ENCODE measurements at regions not wholly inside any gene's neighbourhood (a gene's known extent, or its start where the extent isn't known, plus 50 kb on each side); places are given as distances from the start of the nearest gene placed in this dataset.

DNA sequence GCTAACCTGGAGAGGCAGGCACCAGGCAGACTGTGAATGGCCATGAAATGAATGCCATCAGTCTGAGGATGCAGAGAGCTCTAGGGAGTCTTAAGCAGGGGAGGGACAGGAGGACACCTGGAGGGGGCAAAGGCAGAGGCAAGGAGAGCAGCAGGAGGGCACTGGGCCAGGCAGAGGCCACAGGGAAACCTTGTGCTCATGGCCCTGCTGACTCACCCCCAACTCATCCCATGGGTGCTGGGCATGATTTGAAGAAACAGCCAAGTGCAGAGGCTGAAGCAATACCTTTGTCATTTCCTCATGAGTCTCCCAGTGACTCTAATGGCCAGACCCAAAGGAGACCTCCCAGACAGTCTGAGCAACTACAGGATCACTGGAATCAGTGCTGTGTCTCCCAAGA, 141.4 kb downstream of the TMEM132E start:
- DNase-seq (no peak), ATAC-seq (ENCODE audit: poor library complexity) (no peak)
- intact Hi-C loops (cut with DNase I), result no loop called here

GRCh38 chr17:34719569-34719968, 140.2 kb downstream of the TMEM132E start:
- no peak for DNase-seq
- intact Hi-C loops (cut with DNase I), result no loop called here

GRCh38 chr17:34717092-34717491, 137.7 kb downstream of the TMEM132E start:
- DNase-seq (no peak), ATAC-seq (ENCODE audit: poor library complexity) (no peak)
- intact Hi-C loops (cut with DNase I), result no loop called here

More at GRCh38 chr17:34719569-34719968, 140.2 kb downstream of the TMEM132E start:
- ATAC-seq (ENCODE audit: poor library complexity), result no peak

DNA sequence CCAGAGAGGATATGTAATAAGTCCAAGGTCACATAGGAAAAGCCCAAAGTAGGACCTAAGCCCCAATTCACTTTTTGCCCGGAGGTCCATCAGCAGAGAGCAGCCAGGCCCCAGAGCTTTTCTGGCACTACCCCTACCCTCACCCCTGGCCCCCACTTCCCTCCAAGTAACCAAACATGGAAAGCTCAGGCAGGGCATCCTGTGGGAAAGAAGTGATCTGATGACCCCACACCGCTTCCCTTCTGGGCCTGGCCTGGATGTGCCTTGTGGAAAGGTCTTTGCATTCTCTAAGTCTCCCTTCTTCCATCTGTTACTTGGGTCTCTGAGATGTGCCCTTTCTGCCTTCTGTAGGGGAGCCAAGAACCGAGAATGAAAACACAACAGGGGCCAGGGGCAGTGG, 136.9 kb downstream of the TMEM132E start:
- intact Hi-C loops (cut with DNase I), result no loop called here
- DNase-seq (no peak), ATAC-seq (ENCODE audit: poor library complexity) (no peak)

GRCh38 chr17:34715504-34715903, 136.1 kb downstream of the TMEM132E start:
- ATAC-seq (ENCODE audit: poor library complexity) (no peak), DNase-seq (no peak)
- intact Hi-C loops (cut with DNase I), result no loop called here

- no peak for DNase-seq
- intact Hi-C loops (cut with DNase I), result no loop called here
- ATAC-seq (ENCODE audit: poor library complexity), result no peak
Measured at GRCh38 chr17:34714475-34715410, 135.4 kb downstream of the TMEM132E start.

DNA sequence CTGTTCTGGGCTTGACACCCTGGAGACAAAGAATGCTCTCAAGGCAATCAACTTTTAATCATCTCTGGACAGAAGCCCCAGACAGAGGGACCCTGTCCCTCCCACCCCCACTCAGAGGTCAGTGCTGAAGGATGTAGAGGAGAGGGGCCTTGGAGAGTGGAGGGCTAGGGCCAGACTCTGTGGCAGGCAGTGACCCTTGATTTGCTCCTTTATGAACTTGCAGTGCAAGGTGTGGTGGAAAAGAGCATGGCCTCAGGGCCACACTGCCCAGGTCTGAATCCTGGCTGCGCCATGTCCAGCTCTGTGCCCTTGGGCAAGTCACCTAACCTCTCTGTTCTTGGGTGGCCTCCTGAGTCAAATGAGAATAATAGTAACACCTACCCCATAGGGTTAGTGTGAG, 134.3 kb downstream of the TMEM132E start:
- DNase-seq, result no peak
- intact Hi-C loops (cut with DNase I), result no loop called here
- no peak for ATAC-seq (ENCODE audit: poor library complexity)

GRCh38 chr17:34712481-34713195, 133.3 kb downstream of the TMEM132E start:
- intact Hi-C loops (cut with DNase I), result no loop called here
- DNase-seq (no peak), ATAC-seq (ENCODE audit: poor library complexity) (no peak)

GRCh38 chr17:34711646-34712045, 132.3 kb downstream of the TMEM132E start:
- ATAC-seq (ENCODE audit: poor library complexity), result no peak
- no peak for DNase-seq
- intact Hi-C loops (cut with DNase I), result no loop called here

- ATAC-seq (ENCODE audit: poor library complexity) (no peak), DNase-seq (no peak)
- intact Hi-C loops (cut with DNase I), result no loop called here
Measured at GRCh38 chr17:34710226-34710625, 130.8 kb downstream of the TMEM132E start.

DNA sequence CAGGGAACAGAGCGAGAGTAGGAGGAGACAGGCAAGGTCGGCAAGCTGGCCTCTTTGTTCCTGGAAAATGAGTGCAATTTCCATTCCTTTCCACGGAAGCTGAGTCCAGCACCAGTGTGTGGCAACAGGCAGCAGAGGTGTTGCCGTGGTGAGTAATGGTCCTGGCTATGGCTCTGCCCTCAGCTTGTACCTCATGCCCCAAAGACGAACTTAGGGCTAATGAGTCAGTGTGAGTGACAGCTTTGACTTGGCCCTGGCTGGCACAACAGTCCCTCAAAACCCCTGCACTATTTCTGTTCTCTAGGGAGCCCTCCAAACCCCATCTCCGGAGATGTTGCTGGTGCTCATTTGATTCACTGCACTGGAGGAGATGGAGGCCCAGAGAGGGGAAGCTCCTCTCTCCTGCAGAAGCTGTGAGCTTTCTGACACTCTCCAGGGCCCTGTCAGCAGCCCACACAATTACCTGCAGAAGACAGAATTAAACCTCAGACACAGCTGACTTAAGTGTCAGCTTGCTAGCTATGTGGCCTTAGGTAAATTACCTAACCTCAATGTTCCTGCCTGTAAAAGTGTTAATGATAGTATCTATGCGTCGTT, 129.9 kb downstream of the TMEM132E start:
- DNase-seq, result no peak
- ATAC-seq (ENCODE audit: poor library complexity), result no peak
- intact Hi-C loops (cut with DNase I), result no loop called here

DNA sequence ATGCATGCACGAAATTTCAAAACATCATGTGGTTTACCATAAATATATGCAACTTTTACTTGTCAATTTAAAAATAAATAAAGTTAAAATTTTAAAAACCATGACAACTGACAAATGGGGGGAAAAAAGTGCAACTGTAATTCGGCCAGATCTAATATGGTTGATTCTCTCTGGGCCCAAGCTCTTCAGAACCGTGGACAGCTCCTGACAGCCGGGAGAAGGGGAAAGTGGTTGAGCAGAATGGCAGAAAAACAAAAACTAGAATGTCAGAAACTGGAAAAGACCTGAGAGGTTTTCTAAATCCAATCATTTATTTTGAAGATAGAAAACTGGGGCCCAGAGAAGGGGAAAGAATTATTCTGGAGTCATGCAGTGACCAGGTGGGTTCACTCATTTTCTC, 126.6 kb downstream of the TMEM132E start:
- ATAC-seq (ENCODE audit: poor library complexity), result no peak
- no peak for DNase-seq
- intact Hi-C loops (cut with DNase I), result no loop called here

DNA sequence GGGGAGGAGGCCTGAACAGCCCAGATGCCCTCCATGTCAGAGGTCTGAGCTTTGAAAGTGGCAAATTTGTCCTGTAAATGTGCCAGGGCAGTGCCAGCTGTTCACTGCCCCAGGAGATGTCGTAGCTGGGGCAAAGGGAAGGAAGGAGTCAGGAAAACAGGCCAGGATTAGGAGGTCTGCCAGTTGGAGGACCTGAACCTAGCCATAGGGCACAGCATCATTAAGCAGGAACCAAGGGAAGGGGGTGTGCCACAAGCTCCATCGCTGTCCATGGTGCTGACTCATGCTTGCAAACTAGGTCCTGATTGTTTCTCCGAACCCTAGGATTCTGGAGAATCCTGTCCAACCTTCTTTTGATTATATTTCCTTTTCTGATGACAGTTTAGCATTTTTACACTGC, 124.2 kb downstream of the TMEM132E start:
- intact Hi-C loops (cut with DNase I), result no loop called here
- ATAC-seq (ENCODE audit: poor library complexity), result no peak
- DNase-seq, result no peak

GRCh38 chr17:34699181-34699580, 119.8 kb downstream of the TMEM132E start:
- ATAC-seq (ENCODE audit: poor library complexity) (no peak), DNase-seq (no peak)
- intact Hi-C loops (cut with DNase I), result no loop called here

DNA sequence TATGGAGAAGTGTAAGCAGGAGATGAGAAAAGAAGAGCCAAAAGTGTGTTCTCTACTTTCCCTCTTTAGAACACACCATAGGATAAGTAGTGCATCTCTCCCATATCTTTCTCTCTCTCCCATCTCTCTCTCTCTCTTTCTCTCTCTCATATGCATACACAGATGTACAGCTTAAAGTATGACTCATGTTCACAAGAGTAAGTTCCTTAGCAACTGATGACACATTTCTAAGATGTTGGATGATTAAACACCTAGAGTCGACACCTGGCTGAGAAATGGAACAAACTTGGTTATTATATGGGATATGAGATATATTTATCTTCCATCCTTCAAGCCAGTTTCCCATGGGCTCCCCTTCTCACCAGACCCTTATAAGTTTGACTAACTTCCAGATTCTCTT, 113.5 kb downstream of the TMEM132E start:
- intact Hi-C loops (cut with DNase I), result no loop called here
- ATAC-seq (ENCODE audit: poor library complexity) (no peak), DNase-seq (no peak)
